ENCODE measurements at regions not wholly inside any gene's neighbourhood (a gene's known extent, or its start where the extent isn't known, plus 50 kb on each side); places are given as distances from the start of the nearest gene placed in this dataset.
"Not testable (repeated sequence)": the region's sequence is repeated elsewhere in the genome, so short reads cannot be mapped to it uniquely, and the experiment has no call there.

- TF ChIP-seq, protein P1, sequence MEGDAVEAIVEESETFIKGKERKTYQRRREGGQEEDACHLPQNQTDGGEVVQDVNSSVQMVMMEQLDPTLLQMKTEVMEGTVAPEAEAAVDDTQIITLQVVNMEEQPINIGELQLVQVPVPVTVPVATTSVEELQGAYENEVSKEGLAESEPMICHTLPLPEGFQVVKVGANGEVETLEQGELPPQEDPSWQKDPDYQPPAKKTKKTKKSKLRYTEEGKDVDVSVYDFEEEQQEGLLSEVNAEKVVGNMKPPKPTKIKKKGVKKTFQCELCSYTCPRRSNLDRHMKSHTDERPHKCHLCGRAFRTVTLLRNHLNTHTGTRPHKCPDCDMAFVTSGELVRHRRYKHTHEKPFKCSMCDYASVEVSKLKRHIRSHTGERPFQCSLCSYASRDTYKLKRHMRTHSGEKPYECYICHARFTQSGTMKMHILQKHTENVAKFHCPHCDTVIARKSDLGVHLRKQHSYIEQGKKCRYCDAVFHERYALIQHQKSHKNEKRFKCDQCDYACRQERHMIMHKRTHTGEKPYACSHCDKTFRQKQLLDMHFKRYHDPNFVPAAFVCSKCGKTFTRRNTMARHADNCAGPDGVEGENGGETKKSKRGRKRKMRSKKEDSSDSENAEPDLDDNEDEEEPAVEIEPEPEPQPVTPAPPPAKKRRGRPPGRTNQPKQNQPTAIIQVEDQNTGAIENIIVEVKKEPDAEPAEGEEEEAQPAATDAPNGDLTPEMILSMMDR (IDR thresholded peaks at IDR 0.05; ENCODE audit: borderline replicate concordance, insufficient read depth, low read depth, low read length), result no peak
- H3K4me3 ChIP-seq (ENCODE audit: low read depth, low read length), result no peak overlapping the region
Measured at GRCh38 chr3:86420990-86421739, 569.8 kb downstream of the VGLL3 start.

DNA sequence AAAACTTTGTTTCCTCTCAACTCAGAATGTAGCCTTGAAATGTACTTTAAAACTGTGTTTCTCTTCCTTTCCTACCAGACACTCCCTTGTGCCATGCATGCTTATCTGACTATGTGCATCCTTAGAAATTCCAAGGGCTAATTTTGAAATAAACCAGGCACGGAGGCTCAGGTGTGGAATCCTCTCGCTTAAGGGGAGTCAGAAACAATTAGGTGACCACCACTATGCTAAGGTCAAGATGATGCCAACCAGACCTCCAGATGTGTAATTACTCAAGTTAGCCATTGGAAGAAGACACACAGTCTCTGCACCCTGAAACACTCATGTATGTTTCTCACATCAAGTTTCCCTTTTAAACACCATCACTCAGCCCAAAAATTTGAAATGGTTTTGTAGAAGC lies 572.1 kb downstream of the VGLL3 start:
- H3K4me3 ChIP-seq (ENCODE audit: low read depth, low read length), result no peak overlapping the region
- TF ChIP-seq, protein P1 (IDR thresholded peaks at IDR 0.05; ENCODE audit: borderline replicate concordance, insufficient read depth, low read depth, low read length), result no peak

DNA sequence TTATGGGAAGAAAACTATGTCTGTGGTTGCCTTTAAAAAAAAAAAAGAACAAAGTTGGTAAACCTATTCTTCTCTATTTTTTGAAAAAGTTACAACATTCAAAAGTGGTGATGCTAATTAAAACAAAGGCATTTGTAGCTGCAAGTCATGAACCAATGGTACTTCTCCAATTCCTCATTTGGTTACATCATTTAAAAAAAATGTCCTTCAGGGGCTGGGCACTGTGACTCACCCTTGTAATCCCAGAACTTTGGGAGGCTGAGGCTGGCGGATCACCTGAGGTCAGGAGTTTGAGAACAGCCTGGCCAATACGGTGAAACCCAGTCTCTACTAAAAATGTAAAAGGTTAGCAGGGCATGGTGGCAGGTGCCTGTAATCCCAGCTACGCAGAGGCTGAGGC lies 574.6 kb downstream of the VGLL3 start:
- no peak overlapping the region for H3K4me3 ChIP-seq (ENCODE audit: low read depth, low read length)
- TF ChIP-seq, protein P1 (IDR thresholded peaks at IDR 0.05; ENCODE audit: borderline replicate concordance, insufficient read depth, low read depth, low read length), result no peak

- TF ChIP-seq, protein P1 (IDR thresholded peaks at IDR 0.05; ENCODE audit: borderline replicate concordance, insufficient read depth, low read depth, low read length), result no peak
- H3K4me3 ChIP-seq (ENCODE audit: low read depth, low read length), result no peak overlapping the region
Measured at GRCh38 chr3:86413645-86414044, 577.3 kb downstream of the VGLL3 start.

GRCh38 chr3:86410587-86410986 lies 580.4 kb downstream of the VGLL3 start:
- TF ChIP-seq, protein P1 (IDR thresholded peaks at IDR 0.05; ENCODE audit: borderline replicate concordance, insufficient read depth, low read depth, low read length), result no peak

DNA sequence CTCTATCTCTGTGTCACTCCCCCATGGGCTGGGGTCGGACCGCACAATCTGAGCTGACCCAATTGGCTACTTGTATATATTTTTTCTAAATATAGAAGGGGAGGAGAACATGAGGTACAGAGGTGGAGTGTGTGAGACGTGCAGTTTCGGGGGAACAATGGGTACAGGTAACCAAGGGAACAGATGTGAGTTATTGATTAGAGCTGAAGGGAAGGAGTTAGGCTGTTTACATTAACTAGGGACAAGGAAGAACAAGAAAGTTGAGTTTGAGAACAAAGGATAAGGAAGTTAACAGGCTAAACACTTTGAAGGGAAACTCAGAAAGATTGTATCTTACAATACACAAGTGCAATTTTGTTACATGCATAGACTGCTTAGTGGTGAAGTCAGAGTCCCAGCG lies 601.2 kb downstream of the VGLL3 start:
- not testable (repeated sequence) for H3K4me3 ChIP-seq (ENCODE audit: low read depth, low read length)

More at GRCh38 chr3:86410587-86410986, 580.4 kb downstream of the VGLL3 start:
- no peak overlapping the region for H3K4me3 ChIP-seq (ENCODE audit: low read depth, low read length)

GRCh38 chr3:86388820-86389219 lies 602.1 kb downstream of the VGLL3 start:
- H3K4me3 ChIP-seq (ENCODE audit: low read depth, low read length), result no peak overlapping the region

More at GRCh38 chr3:86388820-86389219, 602.1 kb downstream of the VGLL3 start:
- TF ChIP-seq, protein P1 (IDR thresholded peaks at IDR 0.05; ENCODE audit: borderline replicate concordance, insufficient read depth, low read depth, low read length), result no peak
